ENCODE measurements at regions not wholly inside any gene's neighbourhood (a gene's known extent, or its start where the extent isn't known, plus 50 kb on each side); places are given as distances from the start of the nearest gene placed in this dataset.

GRCh38 chr18:75762758-75763157 is 335.3 kb upstream of the SMIM21 start:
- no peak for TF ChIP-seq ZBTB49 (CRISPR knock-in tag; IDR thresholded peaks at IDR 0.05; ENCODE audit: borderline replicate concordance)
- TF ChIP-seq, protein P1, sequence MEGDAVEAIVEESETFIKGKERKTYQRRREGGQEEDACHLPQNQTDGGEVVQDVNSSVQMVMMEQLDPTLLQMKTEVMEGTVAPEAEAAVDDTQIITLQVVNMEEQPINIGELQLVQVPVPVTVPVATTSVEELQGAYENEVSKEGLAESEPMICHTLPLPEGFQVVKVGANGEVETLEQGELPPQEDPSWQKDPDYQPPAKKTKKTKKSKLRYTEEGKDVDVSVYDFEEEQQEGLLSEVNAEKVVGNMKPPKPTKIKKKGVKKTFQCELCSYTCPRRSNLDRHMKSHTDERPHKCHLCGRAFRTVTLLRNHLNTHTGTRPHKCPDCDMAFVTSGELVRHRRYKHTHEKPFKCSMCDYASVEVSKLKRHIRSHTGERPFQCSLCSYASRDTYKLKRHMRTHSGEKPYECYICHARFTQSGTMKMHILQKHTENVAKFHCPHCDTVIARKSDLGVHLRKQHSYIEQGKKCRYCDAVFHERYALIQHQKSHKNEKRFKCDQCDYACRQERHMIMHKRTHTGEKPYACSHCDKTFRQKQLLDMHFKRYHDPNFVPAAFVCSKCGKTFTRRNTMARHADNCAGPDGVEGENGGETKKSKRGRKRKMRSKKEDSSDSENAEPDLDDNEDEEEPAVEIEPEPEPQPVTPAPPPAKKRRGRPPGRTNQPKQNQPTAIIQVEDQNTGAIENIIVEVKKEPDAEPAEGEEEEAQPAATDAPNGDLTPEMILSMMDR (IDR thresholded peaks at IDR 0.05 in 2 of 3, conservative IDR thresholded peaks at IDR 0.05 in 1 of 3; ENCODE audit: insufficient read depth in 2 of 3, low read depth in 1 of 3, low read length in 3 of 3): no peak
- TF ChIP-seq ZNF12 (CRISPR knock-in tag; IDR thresholded peaks at IDR 0.05): no peak
- no peak for TF ChIP-seq POLR2A (conservative IDR thresholded peaks at IDR 0.05)
- no peak for TF ChIP-seq DPF2 (IDR thresholded peaks at IDR 0.05)
- TF ChIP-seq KDM1A (IDR thresholded peaks at IDR 0.05): no peak
- no peak for TF ChIP-seq PTTG1 (tag; IDR thresholded peaks at IDR 0.05; ENCODE audit: low read depth)

All from K562 (cell line).